GM23338 (cell line): ENCODE measurements at regions not wholly inside any gene's neighbourhood (a gene's known extent, or its start where the extent isn't known, plus 50 kb on each side); places are given as distances from the start of the nearest gene placed in this dataset.

Experiments used
- ATAC-seq: fragments of 200-7000 bp; cut with Tn5 transposase; 3 replicates; pipeline ENCODE4 v1.9.1; 2020
- DNase-seq: peaks from one replicate; pipeline ENCODE4 v3.0.0-alpha.2; 2015; ENCODE audit warnings: low spot score
- H2AFZ ChIP-seq: fragments of 200-600 bp; sonication (generic); 2 replicates; pipeline ENCODE4 v1.8.0; 2016; ENCODE audit warnings: antibody characterized with exemption, mild to moderate bottlenecking, moderate library complexity
- H3F3A ChIP-seq: fragments of 200-600 bp; sonication (generic); replicated peaks from 2 replicates; pipeline ENCODE4 v1.8.0; 2017; ENCODE audit warnings: antibody characterized with exemption, mixed run types, low read depth
- H3K27ac ChIP-seq: fragments of 200-600 bp; sonication (generic); 2 replicates; pipeline ENCODE4 v1.6.1; 2016; ENCODE audit warnings: low read depth
- H3K27me3 ChIP-seq: fragments of 200-600 bp; sonication (generic); 2 replicates; pipeline ENCODE4 v1.8.0; 2016; ENCODE audit warnings: mild to moderate bottlenecking, mixed run types, moderate library complexity; ENCODE audit not compliant: insufficient read depth
- H3K36me3 ChIP-seq: fragments of 200-600 bp; sonication (generic); 2 replicates; pipeline ENCODE4 v1.8.0; 2016; ENCODE audit warnings: mild to moderate bottlenecking; ENCODE audit not compliant: insufficient read depth
- H3K4me1 ChIP-seq: fragments of 200-600 bp; sonication (generic); 2 replicates; pipeline ENCODE4 v1.8.0; 2016; ENCODE audit warnings: mild to moderate bottlenecking, moderate library complexity; ENCODE audit not compliant: insufficient read depth
- H3K4me2 ChIP-seq: fragments of 200-600 bp; sonication (generic); 2 replicates; pipeline ENCODE4 v1.7.1; 2017; ENCODE audit warnings: mixed run types
- H3K4me3 ChIP-seq: fragments of 200-600 bp; sonication (generic); 2 replicates; pipeline ENCODE4 v1.6.1; 2016; ENCODE audit warnings: mixed run types
- H3K79me2 ChIP-seq: fragments of 200-600 bp; sonication (generic); replicated peaks from 2 replicates; pipeline ENCODE4 v1.8.0; 2017; ENCODE audit warnings: mild to moderate bottlenecking; ENCODE audit not compliant: insufficient read depth
- H3K9me2 ChIP-seq: fragments of 200-600 bp; sonication (generic); 2 replicates; pipeline ENCODE4 v1.8.0; 2017; ENCODE audit not compliant: insufficient read depth
- H4K20me1 ChIP-seq: fragments of 200-600 bp; sonication (generic); replicated peaks from 2 replicates; pipeline ENCODE4 v1.8.0; 2017; ENCODE audit warnings: mild to moderate bottlenecking; ENCODE audit not compliant: insufficient read depth
- H3K27ac Mint-ChIP-seq: 2 replicates; pipeline ENCODE4 v1.8.0; 2020; ENCODE audit warnings: inconsistent platforms, mild to moderate bottlenecking, moderate library complexity, mixed read lengths
- H3K27me3 Mint-ChIP-seq: 3 replicates; pipeline ENCODE4 v1.8.0; 2022; ENCODE audit warnings: low read depth, mild to moderate bottlenecking, moderate library complexity, mixed read lengths, inconsistent platforms; ENCODE audit not compliant: insufficient read depth, poor library complexity
- H3K36me3 Mint-ChIP-seq: 3 replicates; pipeline ENCODE4 v1.8.0; 2021; ENCODE audit warnings: low read depth, mild to moderate bottlenecking, inconsistent platforms, moderate library complexity, mixed read lengths
- H3K4me1 Mint-ChIP-seq: 3 replicates; pipeline ENCODE4 v1.8.0; 2020; ENCODE audit warnings: mild to moderate bottlenecking, inconsistent platforms, mixed read lengths
- H3K4me3 Mint-ChIP-seq: 3 replicates; pipeline ENCODE4 v1.8.0; 2021; ENCODE audit warnings: moderate library complexity, mild to moderate bottlenecking, inconsistent platforms, mixed read lengths
- H3K9me3 Mint-ChIP-seq: 3 replicates; pipeline ENCODE4 v1.8.0; 2020; ENCODE audit warnings: moderate library complexity, mild to moderate bottlenecking, inconsistent platforms, mixed read lengths
- CREB1 ChIP-seq: fragments of 250-450 bp; sonication (Bioruptor Pico); IDR thresholded peaks from 2 replicates; pipeline ENCODE4 v1.5.0; 2020; ENCODE audit warnings: low read depth, mild to moderate bottlenecking, moderate library complexity
- EZH2 ChIP-seq: fragments of 200-600 bp; sonication (generic); IDR thresholded peaks from one replicate; pipeline ENCODE4 v1.8.0; 2017; ENCODE audit warnings: antibody characterized with exemption, mild to moderate bottlenecking, low read depth; ENCODE audit not compliant: unreplicated experiment
- EZH2phosphoT487 ChIP-seq: fragments of 200-600 bp; sonication (generic); IDR thresholded peaks from one replicate; pipeline ENCODE4 v1.8.1; 2018; ENCODE audit warnings: antibody characterized with exemption; ENCODE audit not compliant: unreplicated experiment
- POLR2AphosphoS5 ChIP-seq: IDR thresholded peaks from 2 replicates; pipeline ENCODE4 v1.6.1; 2016; ENCODE audit warnings: antibody characterized with exemption, low read depth
- ZNF331 ChIP-seq: fragments of 250-450 bp; sonication (Bioruptor Pico); IDR thresholded peaks from 2 replicates; pipeline ENCODE4 v1.5.0; 2020; ENCODE audit warnings: low read depth, mild to moderate bottlenecking, moderate library complexity
- TF ChIP-seq, protein P1 (sequence below): IDR thresholded peaks from one replicate; pipeline ENCODE4 v1.6.1; 2018; ENCODE audit warnings: antibody characterized with exemption; ENCODE audit not compliant: unreplicated experiment
- TF ChIP-seq, protein P2 (sequence below), 2 experiments: fragments of 200-600 bp in 1 of 2; sonication (generic) in 1 of 2; conservative IDR thresholded peaks; 2 replicates each; pipeline versions ENCODE4 v1.5.1 to v1.6.1; 2016 to 2017; ENCODE audit warnings: antibody characterized with exemption in 2 of 2, low read depth in 2 of 2, mild to moderate bottlenecking in 2 of 2, moderate library complexity in 1 of 2

DNA sequence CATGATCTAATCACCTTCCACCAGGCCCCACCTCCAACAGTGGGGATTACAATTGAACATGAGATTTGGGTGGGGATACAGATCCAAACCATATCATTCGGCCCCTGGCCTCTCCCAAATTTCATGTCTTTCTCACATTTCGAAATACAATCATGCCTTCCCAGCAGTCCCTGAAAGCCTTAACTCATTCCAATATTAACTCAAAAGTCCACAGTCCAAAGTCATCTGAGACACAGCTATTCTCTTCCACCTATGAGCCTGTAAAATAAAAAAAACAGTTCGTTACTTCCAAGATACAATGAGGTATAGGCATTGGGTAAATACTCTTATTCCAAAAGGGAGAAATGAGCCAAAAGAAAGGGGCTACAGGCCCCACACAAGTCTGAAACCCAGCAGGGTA is 222.6 kb downstream of the SOD2 start (continued):
- TF ChIP-seq, protein P1, sequence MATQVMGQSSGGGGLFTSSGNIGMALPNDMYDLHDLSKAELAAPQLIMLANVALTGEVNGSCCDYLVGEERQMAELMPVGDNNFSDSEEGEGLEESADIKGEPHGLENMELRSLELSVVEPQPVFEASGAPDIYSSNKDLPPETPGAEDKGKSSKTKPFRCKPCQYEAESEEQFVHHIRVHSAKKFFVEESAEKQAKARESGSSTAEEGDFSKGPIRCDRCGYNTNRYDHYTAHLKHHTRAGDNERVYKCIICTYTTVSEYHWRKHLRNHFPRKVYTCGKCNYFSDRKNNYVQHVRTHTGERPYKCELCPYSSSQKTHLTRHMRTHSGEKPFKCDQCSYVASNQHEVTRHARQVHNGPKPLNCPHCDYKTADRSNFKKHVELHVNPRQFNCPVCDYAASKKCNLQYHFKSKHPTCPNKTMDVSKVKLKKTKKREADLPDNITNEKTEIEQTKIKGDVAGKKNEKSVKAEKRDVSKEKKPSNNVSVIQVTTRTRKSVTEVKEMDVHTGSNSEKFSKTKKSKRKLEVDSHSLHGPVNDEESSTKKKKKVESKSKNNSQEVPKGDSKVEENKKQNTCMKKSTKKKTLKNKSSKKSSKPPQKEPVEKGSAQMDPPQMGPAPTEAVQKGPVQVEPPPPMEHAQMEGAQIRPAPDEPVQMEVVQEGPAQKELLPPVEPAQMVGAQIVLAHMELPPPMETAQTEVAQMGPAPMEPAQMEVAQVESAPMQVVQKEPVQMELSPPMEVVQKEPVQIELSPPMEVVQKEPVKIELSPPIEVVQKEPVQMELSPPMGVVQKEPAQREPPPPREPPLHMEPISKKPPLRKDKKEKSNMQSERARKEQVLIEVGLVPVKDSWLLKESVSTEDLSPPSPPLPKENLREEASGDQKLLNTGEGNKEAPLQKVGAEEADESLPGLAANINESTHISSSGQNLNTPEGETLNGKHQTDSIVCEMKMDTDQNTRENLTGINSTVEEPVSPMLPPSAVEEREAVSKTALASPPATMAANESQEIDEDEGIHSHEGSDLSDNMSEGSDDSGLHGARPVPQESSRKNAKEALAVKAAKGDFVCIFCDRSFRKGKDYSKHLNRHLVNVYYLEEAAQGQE: no peak
- TF ChIP-seq POLR2AphosphoS5: no peak

DNA sequence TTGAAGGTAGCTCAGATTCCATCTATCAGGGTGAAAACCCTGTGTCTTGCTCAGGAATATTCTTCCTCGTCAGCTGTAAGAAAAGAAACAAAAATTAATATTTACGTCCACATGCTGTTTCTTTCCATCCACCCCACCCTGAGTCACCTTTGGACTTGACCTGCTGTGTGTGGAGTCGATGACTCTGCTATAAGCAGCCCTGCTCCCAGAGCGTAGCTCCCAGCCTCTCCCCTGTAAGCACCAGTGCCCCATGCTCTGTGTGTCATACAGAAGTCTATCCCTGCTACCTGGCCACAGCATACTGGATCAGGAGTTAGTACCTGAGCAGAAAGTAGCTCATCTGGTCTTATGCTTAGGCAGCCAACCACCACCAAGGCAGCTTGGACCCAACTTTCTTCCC is 223.6 kb downstream of the SOD2 start:
- Mint-ChIP-seq H3K27ac (no peak overlapping the region), H3K4me3 (no peak overlapping the region)
- no peak for TF ChIP-seq CREB1 (CRISPR knock-in tag)
- TF ChIP-seq ZNF331: no peak
- TF ChIP-seq EZH2: no peak
- no peak for TF ChIP-seq EZH2phosphoT487

DNA sequence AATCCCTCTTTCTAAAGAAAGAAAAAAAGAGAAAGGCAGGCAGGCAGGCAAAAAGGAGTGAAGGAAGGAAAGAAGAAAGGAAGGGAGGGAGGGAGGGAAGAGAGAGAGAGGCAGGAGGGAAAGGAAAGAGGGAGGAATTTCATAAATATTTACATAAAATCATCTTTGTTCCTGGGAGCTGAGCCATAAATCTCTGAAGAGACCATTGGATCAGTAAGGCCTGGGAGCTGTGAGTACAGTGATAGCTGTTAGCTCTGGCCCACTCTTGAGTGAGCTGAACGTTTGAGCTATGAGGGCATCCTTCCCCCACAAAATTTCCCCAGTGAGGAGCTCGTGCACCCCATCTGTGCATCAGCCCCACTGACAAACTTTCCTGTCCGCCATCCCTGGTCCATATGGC is 224.0 kb downstream of the SOD2 start:
- Histone ChIP-seq H3K36me3 (no peaks in the 10 kb centered on the region), H3F3A (no peaks in the 10 kb centered on the region), H4K20me1 (no peaks in the 10 kb centered on the region), H3K9me2 (peaks cover 9% of the 10 kb centered on the region; the same call in 1 of the 2 replicates), H2AFZ (no peak overlapping the region), H3K4me2 (no peak overlapping the region), H3K27ac (no peak overlapping the region), H3K27me3 (no peaks in the 10 kb centered on the region), H3K79me2 (no peaks in the 10 kb centered on the region), H3K4me3 (no peak overlapping the region), H3K4me1 (no peaks in the 10 kb centered on the region)
- peaks cover 2% of the 10 kb centered on the region for H3K27me3 Mint-ChIP-seq
- H3K9me3 Mint-ChIP-seq: peaks cover 26% of the 10 kb centered on the region
- TF ChIP-seq, protein P2, sequence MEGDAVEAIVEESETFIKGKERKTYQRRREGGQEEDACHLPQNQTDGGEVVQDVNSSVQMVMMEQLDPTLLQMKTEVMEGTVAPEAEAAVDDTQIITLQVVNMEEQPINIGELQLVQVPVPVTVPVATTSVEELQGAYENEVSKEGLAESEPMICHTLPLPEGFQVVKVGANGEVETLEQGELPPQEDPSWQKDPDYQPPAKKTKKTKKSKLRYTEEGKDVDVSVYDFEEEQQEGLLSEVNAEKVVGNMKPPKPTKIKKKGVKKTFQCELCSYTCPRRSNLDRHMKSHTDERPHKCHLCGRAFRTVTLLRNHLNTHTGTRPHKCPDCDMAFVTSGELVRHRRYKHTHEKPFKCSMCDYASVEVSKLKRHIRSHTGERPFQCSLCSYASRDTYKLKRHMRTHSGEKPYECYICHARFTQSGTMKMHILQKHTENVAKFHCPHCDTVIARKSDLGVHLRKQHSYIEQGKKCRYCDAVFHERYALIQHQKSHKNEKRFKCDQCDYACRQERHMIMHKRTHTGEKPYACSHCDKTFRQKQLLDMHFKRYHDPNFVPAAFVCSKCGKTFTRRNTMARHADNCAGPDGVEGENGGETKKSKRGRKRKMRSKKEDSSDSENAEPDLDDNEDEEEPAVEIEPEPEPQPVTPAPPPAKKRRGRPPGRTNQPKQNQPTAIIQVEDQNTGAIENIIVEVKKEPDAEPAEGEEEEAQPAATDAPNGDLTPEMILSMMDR (conservative IDR thresholded peaks at IDR 0.05; ENCODE audit: low read depth in 2 of 2): no peak
- H3K4me3 Mint-ChIP-seq: no peak overlapping the region
- no peak overlapping the region for H3K27ac Mint-ChIP-seq
- DNase-seq (no peak), ATAC-seq (no peak)
- H3K4me1 Mint-ChIP-seq: no peaks in the 10 kb centered on the region
- peaks cover 10% of the 10 kb centered on the region; the same call in 2 of the 3 replicates for H3K36me3 Mint-ChIP-seq

More for the DNA sequence above, 223.6 kb downstream of the SOD2 start:
- Histone ChIP-seq H3K4me3 (no peak overlapping the region), H3K4me1 (no peaks in the 10 kb centered on the region), H3K4me2 (no peak overlapping the region), H2AFZ (no peak overlapping the region), H3F3A (no peaks in the 10 kb centered on the region), H3K27ac (no peak overlapping the region), H4K20me1 (no peaks in the 10 kb centered on the region), H3K36me3 (no peaks in the 10 kb centered on the region), H3K9me2 (peaks cover 9% of the 10 kb centered on the region; the same call in 1 of the 2 replicates), H3K79me2 (no peaks in the 10 kb centered on the region), H3K27me3 (no peaks in the 10 kb centered on the region)
- peaks cover 2% of the 10 kb centered on the region for H3K27me3 Mint-ChIP-seq
- DNase-seq: no peak
- peaks cover 10% of the 10 kb centered on the region; the same call in 2 of the 3 replicates for H3K36me3 Mint-ChIP-seq
- peaks cover 26% of the 10 kb centered on the region for H3K9me3 Mint-ChIP-seq
- no peaks in the 10 kb centered on the region for H3K4me1 Mint-ChIP-seq
- ATAC-seq: no peak
